ENCODE measurements at regions not wholly inside any gene's neighbourhood (a gene's known extent, or its start where the extent isn't known, plus 50 kb on each side); places are given as distances from the start of the nearest gene placed in this dataset.

- Histone ChIP-seq H3K27ac (ENCODE audit: insufficient read depth, low read length) (no peak overlapping the region), H3K79me1 (ENCODE audit: low read depth in 1 of 2, low read length in 2 of 2) (no peaks in the 10 kb centered on the region), H3K56ac (ENCODE audit: extremely low read depth, insufficient read depth, low read length) (no peak overlapping the region), H3K4me3 (ENCODE audit: insufficient read depth, low read depth, low read length) (no peak overlapping the region), H3K36me3 (ENCODE audit: control insufficient read depth, insufficient read depth, low read length) (no peaks in the 10 kb centered on the region), H3K27me3 (ENCODE audit: control insufficient read depth, insufficient read depth, low read length) (no peaks in the 10 kb centered on the region), H3K4me1 (ENCODE audit: control insufficient read depth, insufficient read depth, low read length) (no peaks in the 10 kb centered on the region), H2BK15ac (ENCODE audit: low read depth, low read length) (no peak overlapping the region), H2BK20ac (ENCODE audit: low read depth, low read length) (no peak overlapping the region), H4K5ac (ENCODE audit: low read depth, low read length) (no peak overlapping the region), H4K8ac (ENCODE audit: low read depth in 2 of 2, low read length in 2 of 2) (no peak overlapping the region), H2AK5ac (ENCODE audit: low read depth, low read length) (no peak overlapping the region), H3K4me2 (ENCODE audit: low read depth, low read length) (no peak overlapping the region), H3K9me3 (ENCODE audit: control insufficient read depth, insufficient read depth, low read length) (no peaks in the 10 kb centered on the region; the same call in 1 of the 2 replicates), H3K4ac (ENCODE audit: low read depth, low read length) (no peak overlapping the region), H4K91ac (ENCODE audit: insufficient read depth, low read depth, low read length) (no peak overlapping the region), H2AFZ (replicated peaks; ENCODE audit: low read length, poor library complexity) (no peak overlapping the region), H2BK5ac (ENCODE audit: low read depth, low read length, poor library complexity, severe bottlenecking) (no peak overlapping the region), H3K14ac (replicated peaks; ENCODE audit: low read depth, low read length) (no peak overlapping the region), H3K18ac (ENCODE audit: low read depth, low read length) (no peak overlapping the region), H3K9ac (ENCODE audit: low read depth, low read length) (no peak overlapping the region), H2AK9ac (replicated peaks; ENCODE audit: low read depth, low read length, poor library complexity) (no peak overlapping the region), H2BK120ac (ENCODE audit: low read depth, low read length) (no peak overlapping the region), H3K23ac (ENCODE audit: low read depth, low read length) (no peak overlapping the region), H4K20me1 (ENCODE audit: insufficient read depth, low read length) (no peaks in the 10 kb centered on the region), H3K9me1 (ENCODE audit: insufficient read depth, low read length) (no peaks in the 10 kb centered on the region)
- dilution Hi-C loops (cut with HindIII; ENCODE audit: low sequenced_read_pairs, unreplicated experiment) (no loop called here), in situ Hi-C loops (cut with MboI; ENCODE audit: low sequenced_read_pairs) (no loop called here), intact Hi-C loops (cut with micrococcal nuclease) (no loop called here)
- POLR2A ChIA-PET (ENCODE audit: unreplicated experiment) = no interaction called here
- CTCF ChIA-PET = interaction anchor here (0.6 kb wide), 1 partner anchor 22 kb away, joined by 3 read pairs; no protein-coding TSS in a partner anchor
- no TSS peak for BruUV-seq (replicated peaks)
- TF ChIP-seq, protein P1, sequence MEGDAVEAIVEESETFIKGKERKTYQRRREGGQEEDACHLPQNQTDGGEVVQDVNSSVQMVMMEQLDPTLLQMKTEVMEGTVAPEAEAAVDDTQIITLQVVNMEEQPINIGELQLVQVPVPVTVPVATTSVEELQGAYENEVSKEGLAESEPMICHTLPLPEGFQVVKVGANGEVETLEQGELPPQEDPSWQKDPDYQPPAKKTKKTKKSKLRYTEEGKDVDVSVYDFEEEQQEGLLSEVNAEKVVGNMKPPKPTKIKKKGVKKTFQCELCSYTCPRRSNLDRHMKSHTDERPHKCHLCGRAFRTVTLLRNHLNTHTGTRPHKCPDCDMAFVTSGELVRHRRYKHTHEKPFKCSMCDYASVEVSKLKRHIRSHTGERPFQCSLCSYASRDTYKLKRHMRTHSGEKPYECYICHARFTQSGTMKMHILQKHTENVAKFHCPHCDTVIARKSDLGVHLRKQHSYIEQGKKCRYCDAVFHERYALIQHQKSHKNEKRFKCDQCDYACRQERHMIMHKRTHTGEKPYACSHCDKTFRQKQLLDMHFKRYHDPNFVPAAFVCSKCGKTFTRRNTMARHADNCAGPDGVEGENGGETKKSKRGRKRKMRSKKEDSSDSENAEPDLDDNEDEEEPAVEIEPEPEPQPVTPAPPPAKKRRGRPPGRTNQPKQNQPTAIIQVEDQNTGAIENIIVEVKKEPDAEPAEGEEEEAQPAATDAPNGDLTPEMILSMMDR (conservative IDR thresholded peaks at IDR 0.05; ENCODE audit: low read depth, low read length) = no peak
- no peak for TF ChIP-seq CEBPB (IDR thresholded peaks at IDR 0.05; ENCODE audit: low read depth, low read length)
- no peak for TF ChIP-seq RAD21 (IDR thresholded peaks at IDR 0.05; ENCODE audit: low read length)
- TF ChIP-seq, protein P2, sequence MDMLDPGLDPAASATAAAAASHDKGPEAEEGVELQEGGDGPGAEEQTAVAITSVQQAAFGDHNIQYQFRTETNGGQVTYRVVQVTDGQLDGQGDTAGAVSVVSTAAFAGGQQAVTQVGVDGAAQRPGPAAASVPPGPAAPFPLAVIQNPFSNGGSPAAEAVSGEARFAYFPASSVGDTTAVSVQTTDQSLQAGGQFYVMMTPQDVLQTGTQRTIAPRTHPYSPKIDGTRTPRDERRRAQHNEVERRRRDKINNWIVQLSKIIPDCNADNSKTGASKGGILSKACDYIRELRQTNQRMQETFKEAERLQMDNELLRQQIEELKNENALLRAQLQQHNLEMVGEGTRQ (IDR thresholded peaks at IDR 0.05; ENCODE audit: low read depth, low read length) = no peak
- TF ChIP-seq MAFK (IDR thresholded peaks at IDR 0.05; ENCODE audit: low read depth, low read length) = no peak
- TF ChIP-seq MAZ (IDR thresholded peaks at IDR 0.05; ENCODE audit: borderline replicate concordance, low read depth, low read length) = no peak
- no peak for TF ChIP-seq RCOR1 (IDR thresholded peaks at IDR 0.05; ENCODE audit: insufficient replicate concordance, low read length)
- no CpG with 5 or more reads among the region's 3 CpGs for WGBS, 2 experiments (ENCODE audit: extremely low coverage in 2 of 2, insufficient read length in 1 of 2)
- DNase-seq (no peak), ATAC-seq (ENCODE audit: low read depth) (no peak)
Observed at GRCh38 chr3:30123224-30123623, 483.2 kb upstream of the TGFBR2 start.

Measured in IMR-90 (cell line).